ENCODE measurements at regions not wholly inside any gene's neighbourhood (a gene's known extent, or its start where the extent isn't known, plus 50 kb on each side); places are given as distances from the start of the nearest gene placed in this dataset.

DNA sequence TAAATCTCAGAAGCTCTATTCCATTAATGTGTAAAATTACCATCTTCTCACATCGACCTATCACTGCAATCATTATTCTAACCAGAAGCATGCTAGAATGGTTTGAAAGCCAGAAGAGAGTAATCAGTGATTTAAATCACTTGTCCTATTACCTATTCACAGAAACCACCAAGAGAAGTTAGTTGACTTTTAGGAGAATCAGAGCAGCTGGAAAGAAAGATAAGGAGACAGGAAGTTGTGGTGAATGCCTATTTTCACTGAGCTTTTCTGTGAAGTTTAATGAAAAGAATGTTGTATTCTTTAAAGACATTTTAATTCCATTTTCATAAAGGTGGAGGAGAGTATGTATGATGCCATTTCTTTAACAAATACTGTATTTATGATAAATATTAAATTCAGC lies 352.6 kb upstream of the CRIM1 start:
- H3F3A ChIP-seq (ENCODE audit: low read depth) = no peaks in the 10 kb centered on the region
- TF ChIP-seq, protein P1, sequence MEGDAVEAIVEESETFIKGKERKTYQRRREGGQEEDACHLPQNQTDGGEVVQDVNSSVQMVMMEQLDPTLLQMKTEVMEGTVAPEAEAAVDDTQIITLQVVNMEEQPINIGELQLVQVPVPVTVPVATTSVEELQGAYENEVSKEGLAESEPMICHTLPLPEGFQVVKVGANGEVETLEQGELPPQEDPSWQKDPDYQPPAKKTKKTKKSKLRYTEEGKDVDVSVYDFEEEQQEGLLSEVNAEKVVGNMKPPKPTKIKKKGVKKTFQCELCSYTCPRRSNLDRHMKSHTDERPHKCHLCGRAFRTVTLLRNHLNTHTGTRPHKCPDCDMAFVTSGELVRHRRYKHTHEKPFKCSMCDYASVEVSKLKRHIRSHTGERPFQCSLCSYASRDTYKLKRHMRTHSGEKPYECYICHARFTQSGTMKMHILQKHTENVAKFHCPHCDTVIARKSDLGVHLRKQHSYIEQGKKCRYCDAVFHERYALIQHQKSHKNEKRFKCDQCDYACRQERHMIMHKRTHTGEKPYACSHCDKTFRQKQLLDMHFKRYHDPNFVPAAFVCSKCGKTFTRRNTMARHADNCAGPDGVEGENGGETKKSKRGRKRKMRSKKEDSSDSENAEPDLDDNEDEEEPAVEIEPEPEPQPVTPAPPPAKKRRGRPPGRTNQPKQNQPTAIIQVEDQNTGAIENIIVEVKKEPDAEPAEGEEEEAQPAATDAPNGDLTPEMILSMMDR (conservative IDR thresholded peaks at IDR 0.05; ENCODE audit: low read length) = no peak
- TF ChIP-seq EZH2phosphoT487 (IDR thresholded peaks at IDR 0.05; ENCODE audit: borderline replicate concordance) = 0 out of 2 replicates have a peak, but pooled peaks have one; percentile 17
- no peak overlapping the region for H3K9ac ChIP-seq (ENCODE audit: low read depth, low read length, poor library complexity, severe bottlenecking)
- no peak overlapping the region for H3K4me2 ChIP-seq (ENCODE audit: low read depth, low read length, poor library complexity, severe bottlenecking)
- H3K4me3 ChIP-seq (ENCODE audit: low read length, poor library complexity, severe bottlenecking) = no peak overlapping the region
- H2AFZ ChIP-seq (ENCODE audit: low read length) = no peak overlapping the region
- H3K4me1 ChIP-seq (ENCODE audit: insufficient read depth, low read length, poor library complexity, severe bottlenecking) = peaks cover 3% of the 10 kb centered on the region
- peaks cover 2% of the 10 kb centered on the region for H4K20me1 ChIP-seq (ENCODE audit: insufficient read depth, low read length, poor library complexity, severe bottlenecking)
- H3K27me3 ChIP-seq (ENCODE audit: insufficient read depth, low read length, poor library complexity, severe bottlenecking) = no peaks in the 10 kb centered on the region
- H3K36me3 ChIP-seq (ENCODE audit: insufficient read depth, low read length) = no peaks in the 10 kb centered on the region
- H3K9me2 ChIP-seq (replicated peaks; ENCODE audit: low read depth, low read length) = no peaks in the 10 kb centered on the region
- no peaks in the 10 kb centered on the region for H3K9me3 ChIP-seq (ENCODE audit: insufficient read depth, low read depth, low read length)
- H3K79me2 ChIP-seq (ENCODE audit: insufficient read depth, low read length) = no peaks in the 10 kb centered on the region

DNA sequence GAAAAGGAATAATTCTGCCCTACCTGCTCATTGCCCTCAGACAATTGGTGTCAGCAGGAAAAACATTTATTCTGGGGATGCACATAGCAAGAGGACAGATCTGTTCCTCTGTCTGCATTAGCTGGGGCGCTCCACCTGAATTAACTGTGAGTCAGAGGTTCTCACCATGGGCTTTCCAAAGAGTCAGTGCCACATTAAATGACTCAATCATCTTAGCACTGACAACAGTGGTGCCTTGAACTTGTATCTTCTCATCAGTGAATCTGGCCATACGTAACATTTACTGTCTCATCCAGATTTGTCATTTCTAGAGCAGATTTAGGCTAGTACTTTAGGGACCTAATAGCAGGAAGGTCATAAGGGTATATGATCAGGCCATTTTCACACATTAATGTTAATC lies 358.1 kb upstream of the CRIM1 start:
- H4K20me1 ChIP-seq (ENCODE audit: insufficient read depth, low read length, poor library complexity, severe bottlenecking) = peaks cover 2% of the 10 kb centered on the region
- no peak overlapping the region for H3K4me3 ChIP-seq (ENCODE audit: low read length, poor library complexity, severe bottlenecking)
- H3K4me1 ChIP-seq (ENCODE audit: insufficient read depth, low read length, poor library complexity, severe bottlenecking) = no peaks in the 10 kb centered on the region
- H3K9ac ChIP-seq (ENCODE audit: low read depth, low read length, poor library complexity, severe bottlenecking) = no peak overlapping the region
- H3K9me2 ChIP-seq (replicated peaks; ENCODE audit: low read depth, low read length) = no peaks in the 10 kb centered on the region
- H3K36me3 ChIP-seq (ENCODE audit: insufficient read depth, low read length) = no peaks in the 10 kb centered on the region
- H3K27me3 ChIP-seq (ENCODE audit: insufficient read depth, low read length, poor library complexity, severe bottlenecking) = no peaks in the 10 kb centered on the region
- no peaks in the 10 kb centered on the region for H3K9me3 ChIP-seq (ENCODE audit: insufficient read depth, low read depth, low read length)
- no peak overlapping the region for H2AFZ ChIP-seq (ENCODE audit: low read length)
- H3K79me2 ChIP-seq (ENCODE audit: insufficient read depth, low read length) = no peaks in the 10 kb centered on the region
- H3F3A ChIP-seq (ENCODE audit: low read depth) = no peaks in the 10 kb centered on the region
- no peak overlapping the region for H3K4me2 ChIP-seq (ENCODE audit: low read depth, low read length, poor library complexity, severe bottlenecking)
- TF ChIP-seq, protein P1 (conservative IDR thresholded peaks at IDR 0.05; ENCODE audit: low read length) = no peak
- no peak for TF ChIP-seq EZH2phosphoT487 (IDR thresholded peaks at IDR 0.05; ENCODE audit: borderline replicate concordance)

DNA sequence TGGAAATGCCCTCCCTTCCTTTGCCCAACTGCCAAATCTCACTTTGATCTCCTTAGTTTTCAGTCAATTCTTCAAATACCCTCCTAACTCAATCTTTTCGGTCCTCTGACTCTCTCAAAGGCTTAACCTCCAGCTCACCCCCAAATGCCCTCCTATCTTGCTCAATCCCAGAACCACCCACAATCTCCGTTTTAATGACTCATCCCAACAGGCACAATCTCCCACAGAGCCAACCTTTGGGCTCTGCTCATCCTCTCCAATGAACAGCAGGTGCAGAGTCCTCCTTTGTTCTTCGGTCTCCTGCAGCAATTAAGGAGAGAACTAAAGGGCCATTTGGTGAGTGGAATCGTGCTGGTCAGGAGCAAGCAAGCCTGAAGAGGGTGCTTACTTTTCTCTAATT lies 366.1 kb upstream of the CRIM1 start:
- H3K9me2 ChIP-seq (replicated peaks; ENCODE audit: low read depth, low read length) = no peaks in the 10 kb centered on the region
- H3K79me2 ChIP-seq (ENCODE audit: insufficient read depth, low read length) = no peaks in the 10 kb centered on the region
- no peak overlapping the region for H2AFZ ChIP-seq (ENCODE audit: low read length)
- no peak overlapping the region for H3K9ac ChIP-seq (ENCODE audit: low read depth, low read length, poor library complexity, severe bottlenecking)
- H4K20me1 ChIP-seq (ENCODE audit: insufficient read depth, low read length, poor library complexity, severe bottlenecking) = no peaks in the 10 kb centered on the region
- no peaks in the 10 kb centered on the region for H3K27me3 ChIP-seq (ENCODE audit: insufficient read depth, low read length, poor library complexity, severe bottlenecking)
- TF ChIP-seq EZH2phosphoT487 (IDR thresholded peaks at IDR 0.05; ENCODE audit: borderline replicate concordance) = no peak
- TF ChIP-seq, protein P1 (conservative IDR thresholded peaks at IDR 0.05; ENCODE audit: low read length) = no peak
- no peaks in the 10 kb centered on the region for H3F3A ChIP-seq (ENCODE audit: low read depth)
- H3K4me1 ChIP-seq (ENCODE audit: insufficient read depth, low read length, poor library complexity, severe bottlenecking) = no peaks in the 10 kb centered on the region
- no peaks in the 10 kb centered on the region for H3K36me3 ChIP-seq (ENCODE audit: insufficient read depth, low read length)
- H3K4me2 ChIP-seq (ENCODE audit: low read depth, low read length, poor library complexity, severe bottlenecking) = no peak overlapping the region
- H3K9me3 ChIP-seq (ENCODE audit: insufficient read depth, low read depth, low read length) = no peaks in the 10 kb centered on the region
- H3K4me3 ChIP-seq (ENCODE audit: low read length, poor library complexity, severe bottlenecking) = no peak overlapping the region
